ENCODE measurements at regions not wholly inside any gene's neighbourhood (a gene's known extent, or its start where the extent isn't known, plus 50 kb on each side); places are given as distances from the start of the nearest gene placed in this dataset.

DNA sequence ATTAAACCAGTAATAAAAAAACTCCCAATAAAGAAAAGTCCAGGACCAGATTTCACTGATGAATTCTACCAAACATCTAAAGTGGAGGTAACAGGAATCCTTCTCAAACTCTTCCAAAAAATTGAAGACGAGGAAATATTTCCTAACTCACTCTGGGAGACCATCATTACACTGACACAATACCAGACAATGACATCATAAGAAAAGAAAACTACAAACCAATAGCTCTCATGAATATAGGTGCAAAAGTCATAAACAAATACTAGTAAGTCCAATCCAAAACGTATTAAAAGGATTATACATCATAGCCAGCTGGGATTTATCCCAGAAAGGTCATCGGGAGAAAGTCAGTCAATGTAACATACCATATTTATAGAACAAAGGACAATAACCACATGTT, 94.0 kb upstream of the RAB18 start:
- Histone ChIP-seq H3K79me2 (ENCODE audit: control insufficient read depth, low read length) (no peaks in the 10 kb centered on the region), H3K9me2 (replicated peaks; ENCODE audit: control insufficient read depth, low read length) (no peaks in the 10 kb centered on the region), H3F3A (ENCODE audit: control insufficient read depth, insufficient read depth) (no peaks in the 10 kb centered on the region), H3K27ac (ENCODE audit: low read depth, low read length) (no peak overlapping the region), H3K4me2 (ENCODE audit: low read length) (no peak overlapping the region), H3K4me3 (ENCODE audit: low read length) (no peak overlapping the region), H4K20me1 (ENCODE audit: control insufficient read depth, insufficient read depth, low read depth, low read length) (no peaks in the 10 kb centered on the region), H3K27me3 (ENCODE audit: control insufficient read depth, low read length) (0 out of 2 replicates have a peak, but pooled peaks cover 2% of the 10 kb centered on the region), H3K9me3 (ENCODE audit: control insufficient read depth, insufficient read depth, low read length) (no peaks in the 10 kb centered on the region; the same call in 1 of the 2 replicates), H3K36me3 (ENCODE audit: control insufficient read depth, low read length) (no peaks in the 10 kb centered on the region), H3K4me1 (ENCODE audit: control insufficient read depth, low read length) (no peaks in the 10 kb centered on the region)
- no peak for TF ChIP-seq EZH2phosphoT487 (IDR thresholded peaks at IDR 0.05; ENCODE audit: borderline replicate concordance, low read length)
- TF ChIP-seq, protein P1, sequence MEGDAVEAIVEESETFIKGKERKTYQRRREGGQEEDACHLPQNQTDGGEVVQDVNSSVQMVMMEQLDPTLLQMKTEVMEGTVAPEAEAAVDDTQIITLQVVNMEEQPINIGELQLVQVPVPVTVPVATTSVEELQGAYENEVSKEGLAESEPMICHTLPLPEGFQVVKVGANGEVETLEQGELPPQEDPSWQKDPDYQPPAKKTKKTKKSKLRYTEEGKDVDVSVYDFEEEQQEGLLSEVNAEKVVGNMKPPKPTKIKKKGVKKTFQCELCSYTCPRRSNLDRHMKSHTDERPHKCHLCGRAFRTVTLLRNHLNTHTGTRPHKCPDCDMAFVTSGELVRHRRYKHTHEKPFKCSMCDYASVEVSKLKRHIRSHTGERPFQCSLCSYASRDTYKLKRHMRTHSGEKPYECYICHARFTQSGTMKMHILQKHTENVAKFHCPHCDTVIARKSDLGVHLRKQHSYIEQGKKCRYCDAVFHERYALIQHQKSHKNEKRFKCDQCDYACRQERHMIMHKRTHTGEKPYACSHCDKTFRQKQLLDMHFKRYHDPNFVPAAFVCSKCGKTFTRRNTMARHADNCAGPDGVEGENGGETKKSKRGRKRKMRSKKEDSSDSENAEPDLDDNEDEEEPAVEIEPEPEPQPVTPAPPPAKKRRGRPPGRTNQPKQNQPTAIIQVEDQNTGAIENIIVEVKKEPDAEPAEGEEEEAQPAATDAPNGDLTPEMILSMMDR (IDR thresholded peaks at IDR 0.05; ENCODE audit: low read depth, low read length, poor library complexity, severe bottlenecking): no peak

DNA sequence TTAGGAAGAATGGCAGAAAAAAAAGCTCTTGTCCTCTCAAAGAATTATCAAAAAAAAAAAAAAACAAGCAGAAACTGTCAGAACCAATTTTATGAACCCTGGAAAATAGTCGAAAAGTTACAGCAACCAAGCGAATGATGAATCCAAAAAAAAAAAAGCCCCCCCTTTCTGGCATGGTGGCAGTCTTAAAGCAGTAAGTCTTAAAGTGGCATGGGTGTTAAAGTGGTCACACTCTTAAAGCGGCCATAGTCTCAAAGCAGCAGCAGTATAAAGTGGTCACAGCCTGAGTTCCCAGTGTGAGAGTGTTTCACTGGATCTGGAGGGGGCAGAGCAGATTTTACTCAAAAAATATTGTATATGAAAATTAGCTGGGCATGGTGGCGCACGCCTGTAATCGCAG, 96.8 kb upstream of the RAB18 start:
- no peaks in the 10 kb centered on the region for H3K36me3 ChIP-seq (ENCODE audit: control insufficient read depth, low read length)
- no peaks in the 10 kb centered on the region for H3F3A ChIP-seq (ENCODE audit: control insufficient read depth, insufficient read depth)
- TF ChIP-seq, protein P1 (IDR thresholded peaks at IDR 0.05; ENCODE audit: low read depth, low read length, poor library complexity, severe bottlenecking): no peak
- no peak for TF ChIP-seq EZH2phosphoT487 (IDR thresholded peaks at IDR 0.05; ENCODE audit: borderline replicate concordance, low read length)

DNA sequence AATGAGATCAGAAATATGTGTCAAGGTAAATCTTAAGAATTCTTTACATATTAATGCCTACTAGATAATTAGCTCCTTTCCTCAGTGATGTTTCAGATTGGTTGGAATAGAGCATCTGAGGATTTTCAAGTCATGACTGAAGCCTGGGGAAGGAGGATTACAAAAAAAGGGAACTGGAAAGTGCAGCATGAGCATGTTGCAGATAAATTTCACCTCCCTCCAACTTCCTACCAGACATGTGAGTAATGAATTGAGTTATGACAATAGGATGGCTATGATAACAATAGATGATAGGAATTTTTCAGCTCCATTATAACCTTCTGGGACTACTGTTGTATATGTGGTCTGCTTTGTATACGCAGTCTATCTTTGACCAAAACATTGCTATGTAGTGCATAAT, 104.2 kb upstream of the RAB18 start:
- Histone ChIP-seq H3K79me2 (ENCODE audit: control insufficient read depth, low read length) (no peaks in the 10 kb centered on the region), H3K36me3 (ENCODE audit: control insufficient read depth, low read length) (no peaks in the 10 kb centered on the region), H3F3A (ENCODE audit: control insufficient read depth, insufficient read depth) (no peaks in the 10 kb centered on the region), H3K9me3 (ENCODE audit: control insufficient read depth, insufficient read depth, low read length) (no peaks in the 10 kb centered on the region), H3K4me1 (ENCODE audit: control insufficient read depth, low read length) (no peaks in the 10 kb centered on the region), H3K27ac (ENCODE audit: low read depth, low read length) (no peak overlapping the region), H3K4me3 (ENCODE audit: low read length) (no peak overlapping the region), H4K20me1 (ENCODE audit: control insufficient read depth, insufficient read depth, low read depth, low read length) (no peaks in the 10 kb centered on the region), H3K9me2 (replicated peaks; ENCODE audit: control insufficient read depth, low read length) (no peaks in the 10 kb centered on the region), H3K4me2 (ENCODE audit: low read length) (no peak overlapping the region), H3K27me3 (ENCODE audit: control insufficient read depth, low read length) (no peaks in the 10 kb centered on the region; the same call in 1 of the 2 replicates)
- TF ChIP-seq, protein P1 (IDR thresholded peaks at IDR 0.05; ENCODE audit: low read depth, low read length, poor library complexity, severe bottlenecking): no peak
- TF ChIP-seq EZH2phosphoT487 (IDR thresholded peaks at IDR 0.05; ENCODE audit: borderline replicate concordance, low read length): no peak

More for the DNA sequence above, 96.8 kb upstream of the RAB18 start:
- Histone ChIP-seq H4K20me1 (ENCODE audit: control insufficient read depth, insufficient read depth, low read depth, low read length) (no peaks in the 10 kb centered on the region), H3K27me3 (ENCODE audit: control insufficient read depth, low read length) (0 out of 2 replicates have a peak, but pooled peaks cover 2% of the 10 kb centered on the region), H3K9me2 (replicated peaks; ENCODE audit: control insufficient read depth, low read length) (no peaks in the 10 kb centered on the region), H3K79me2 (ENCODE audit: control insufficient read depth, low read length) (no peaks in the 10 kb centered on the region), H3K9me3 (ENCODE audit: control insufficient read depth, insufficient read depth, low read length) (no peaks in the 10 kb centered on the region; the same call in 1 of the 2 replicates), H3K4me2 (ENCODE audit: low read length) (no peak overlapping the region), H3K4me3 (ENCODE audit: low read length) (no peak overlapping the region), H3K4me1 (ENCODE audit: control insufficient read depth, low read length) (no peaks in the 10 kb centered on the region), H3K27ac (ENCODE audit: low read depth, low read length) (no peak overlapping the region)

All from DOHH2 (cell line).